Pancreas (tissue), 10 donors: ENCODE measurements at regions not wholly inside any gene's neighbourhood (a gene's known extent, or its start where the extent isn't known, plus 50 kb on each side); places are given as distances from the start of the nearest gene placed in this dataset.
A peak's percentile ranks its signal among the peaks of the same experiment; 100 is the strongest.

Experiments
- ATAC-seq, 4 donors: fragments of 200-7000 bp; cut with Tn5 transposase; one replicate each; pipeline versions ENCODE4 v1.8.0 to v1.9.1; 2020; ENCODE audit warnings: mild to moderate bottlenecking in 4 of 4, moderate library complexity in 4 of 4
- DNase-seq, 6 donors: peaks; one replicate each; pipeline ENCODE4 v3.0.0-alpha.2; 2020
- FAIRE-seq: peaks from 2 replicates; lab custom pipeline; 2012; peaks lifted over from hg19 to GRCh38; lab: Jason Lieb, UNC
- H3K27ac ChIP-seq, 4 donors: fragments of 200-600 bp; sonication (generic); 1 replicate in 3 of 4; 2 replicates in 1 of 4; pipeline versions ENCODE4 v1.5.0 to v1.8.0; 2020
- H3K27me3 ChIP-seq, 4 donors: fragments of 200-600 bp; one replicate each; pipeline ENCODE4 v1.8.0; 2021
- H3K36me3 ChIP-seq, 3 donors: fragments of 200-600 bp; sonication (generic) in 1 of 3; one replicate each; pipeline versions ENCODE4 v1.5.0 to v1.8.0; 2020 to 2021
- H3K4me1 ChIP-seq, 3 donors: fragments of 200-600 bp; one replicate each; pipeline ENCODE4 v1.8.0; 2021
- H3K4me3 ChIP-seq, 4 donors: fragments of 200-600 bp; sonication (generic) in 2 of 4; one replicate each; pipeline versions ENCODE4 v1.5.0 to v1.8.0; 2020 to 2021
- H3K9me3 ChIP-seq, 4 donors: fragments of 200-600 bp; one replicate each; pipeline ENCODE4 v1.8.0; 2021
- CTCF ChIP-seq, 4 donors: fragments of 200-600 bp; sonication (generic) in 3 of 4; IDR thresholded peaks; one replicate each; pipeline versions ENCODE4 v1.5.0 to v1.8.0; 2021; ENCODE audit warnings: antibody characterized with exemption in 4 of 4
- WGBS, 2 donors: extraction: QIAGEN DNeasy Blood & Tissue Kit; methylation state at CpG; one replicate each; pipeline ENCODE4 v1.1.7; 2013; 5-methylcytosine and 5-hydroxymethylcytosine counted together
- intact Hi-C, 3 donors: fragments of 100-400 bp; cut with DNase I; formaldehyde crosslinking; loops; one replicate each; pipeline versions ENCODE4 v1.11.1 to v1.14.2; 2022
- donor health status: healthy with polysubstance abuse.
- donor health status: DM: no; HTN: no; CAD: no; lungs with moderate emphysema.
- donor health status: DM: no; HTN: no; CAD: no.
- donor health status: control.
- donor health status: control.
- donor health status: Bipolar disorder and iron deficiency.
- donor health status: DM: yes; HTN: yes; CAD: no.
- donor health status: DM: no; HTN: no; CAD: no.
- donor health status: DM: no; HTN: no; CAD: no.
- donor health status: DM: yes; HTN: yes; CAD: no.

- Histone ChIP-seq H3K27ac (no peak overlapping the region), H3K4me1 (peaks cover 3 to 7% (median 6%) of the 10 kb centered on the region in 3 donors), H3K27me3 (no peaks in the 10 kb centered on the region), H3K36me3 (no peaks in the 10 kb centered on the region), H3K4me3 (no peak overlapping the region), H3K9me3 (no peaks in the 10 kb centered on the region)
- ATAC-seq (no peak), DNase-seq (no peak), FAIRE-seq (no peak)
- no peak for TF ChIP-seq CTCF (IDR thresholded peaks at IDR 0.05)
- intact Hi-C loops, result no loop called here
- 63 to 65% methylated on average over 3 of the region's 3 CpGs for WGBS, 2 donors
These were observed 85.3 kb upstream of the USP25 start for GRCh38 chr21:15644489-15644888.

- DNase-seq (no peak), ATAC-seq (no peak), FAIRE-seq (no peak)
- H3K4me1 ChIP-seq, result no peaks in the 10 kb centered on the region
- no peak overlapping the region for H3K4me3 ChIP-seq
- no peaks in the 10 kb centered on the region for H3K36me3 ChIP-seq
- 90 to 97% methylated on average over 4 of the region's 4 CpGs for WGBS, 2 donors
- TF ChIP-seq CTCF (IDR thresholded peaks at IDR 0.05), result no peak
- no peaks in the 10 kb centered on the region for H3K9me3 ChIP-seq
- intact Hi-C loops, result no loop called here
- no peak overlapping the region for H3K27ac ChIP-seq
- H3K27me3 ChIP-seq, result no peaks in the 10 kb centered on the region
These were observed 84.0 kb upstream of the USP25 start for GRCh38 chr21:15645830-15646229.

- no peaks in the 10 kb centered on the region for H3K4me1 ChIP-seq
- 89 to 90% methylated on average over 3 of the region's 3 CpGs for WGBS, 2 donors
- no peak for FAIRE-seq
- no peak for TF ChIP-seq CTCF (IDR thresholded peaks at IDR 0.05)
- no peak overlapping the region for H3K4me3 ChIP-seq
- ATAC-seq, result no peak
- DNase-seq, result no peak
- no peaks in the 10 kb centered on the region for H3K36me3 ChIP-seq
- no peak overlapping the region for H3K27ac ChIP-seq
- intact Hi-C loops, result no loop called here
- H3K27me3 ChIP-seq, result no peaks in the 10 kb centered on the region
- H3K9me3 ChIP-seq, result no peaks in the 10 kb centered on the region
These were observed 79.0 kb upstream of the USP25 start for GRCh38 chr21:15650735-15651134.

GRCh38 chr21:15651172-15651571 is 78.6 kb upstream of the USP25 start:
- WGBS, 2 donors, result 54 to 77% methylated on average over 3 of the region's 3 CpGs
- ATAC-seq (no peak), FAIRE-seq (no peak), DNase-seq (no peak)
- H3K4me3 ChIP-seq, result no peak overlapping the region
- no peaks in the 10 kb centered on the region for H3K9me3 ChIP-seq
- no peak for TF ChIP-seq CTCF (IDR thresholded peaks at IDR 0.05)
- H3K27ac ChIP-seq, result no peak overlapping the region
- no peaks in the 10 kb centered on the region for H3K36me3 ChIP-seq
- H3K4me1 ChIP-seq, result no peaks in the 10 kb centered on the region
- H3K27me3 ChIP-seq, result no peaks in the 10 kb centered on the region
- intact Hi-C loops, result no loop called here

GRCh38 chr21:15653710-15654109 is 76.1 kb upstream of the USP25 start:
- 11 to 13% methylated on average over 2 of the region's 2 CpGs for WGBS, 2 donors
- FAIRE-seq (no peak), ATAC-seq (peak in 2 of 4 donors; percentile 54 to 71)

More at GRCh38 chr21:15653710-15654109, 76.1 kb upstream of the USP25 start:
- Histone ChIP-seq H3K36me3 (no peaks in the 10 kb centered on the region), H3K27ac (no peak overlapping the region), H3K4me1 (no peaks in the 10 kb centered on the region), H3K27me3 (no peaks in the 10 kb centered on the region), H3K9me3 (no peaks in the 10 kb centered on the region), H3K4me3 (no peak overlapping the region)
- intact Hi-C loops, result no loop called here
- DNase-seq, result no peak
- TF ChIP-seq CTCF (IDR thresholded peaks at IDR 0.05), result no peak
